ENCODE measurements at regions not wholly inside any gene's neighbourhood (a gene's known extent, or its start where the extent isn't known, plus 50 kb on each side); places are given as distances from the start of the nearest gene placed in this dataset.

DNA sequence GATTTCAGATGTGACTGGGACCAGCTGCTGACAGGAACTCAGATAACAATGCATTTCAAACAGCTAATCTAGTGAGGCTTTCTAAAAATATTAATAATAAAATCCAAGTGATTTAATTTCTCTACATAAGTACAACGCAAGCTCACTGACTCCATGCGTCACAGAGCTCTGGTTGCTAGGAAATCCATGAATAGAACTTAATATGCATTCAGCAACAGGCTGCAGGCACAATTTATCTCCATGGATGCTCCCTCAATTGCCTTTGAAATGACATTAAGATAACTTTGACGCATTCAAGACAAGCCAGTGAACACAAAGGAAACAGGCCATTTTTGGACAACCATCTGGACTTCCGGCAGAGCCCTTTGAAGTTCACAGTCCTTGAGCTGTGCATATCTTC lies 118.7 kb upstream of the COL1A2 start:
- no peak overlapping the region for H3K4me3 Mint-ChIP-seq
- Histone ChIP-seq H2AFZ (no peak overlapping the region), H3K27me3 (ENCODE audit: insufficient read depth) (no peaks in the 10 kb centered on the region), H3K79me2 (replicated peaks; ENCODE audit: insufficient read depth) (no peaks in the 10 kb centered on the region), H3F3A (replicated peaks; ENCODE audit: low read depth) (no peaks in the 10 kb centered on the region), H3K9me2 (ENCODE audit: insufficient read depth) (no peaks in the 10 kb centered on the region), H4K20me1 (replicated peaks; ENCODE audit: insufficient read depth) (no peaks in the 10 kb centered on the region), H3K4me3 (no peak overlapping the region), H3K27ac (ENCODE audit: low read depth) (no peak overlapping the region), H3K4me2 (no peak overlapping the region), H3K4me1 (ENCODE audit: insufficient read depth) (no peaks in the 10 kb centered on the region), H3K36me3 (ENCODE audit: insufficient read depth) (no peaks in the 10 kb centered on the region)
- H3K9me3 Mint-ChIP-seq: no peaks in the 10 kb centered on the region
- ATAC-seq (no peak), DNase-seq (ENCODE audit: low spot score) (no peak)
- H3K27ac Mint-ChIP-seq: no peak overlapping the region
- H3K36me3 Mint-ChIP-seq (ENCODE audit: low read depth): no peaks in the 10 kb centered on the region
- TF ChIP-seq ZNF331 (CRISPR knock-in tag; IDR thresholded peaks at IDR 0.05; ENCODE audit: low read depth) (no peak), NANOG (IDR thresholded peaks at IDR 0.05; ENCODE audit: borderline replicate concordance) (no peak), STAT1 (IDR thresholded peaks at IDR 0.05; ENCODE audit: unreplicated experiment) (no peak), POLR2AphosphoS5 (IDR thresholded peaks at IDR 0.05; ENCODE audit: low read depth) (no peak), CREB1 (CRISPR knock-in tag; IDR thresholded peaks at IDR 0.05; ENCODE audit: low read depth) (no peak), JUNB (IDR thresholded peaks at IDR 0.05; ENCODE audit: unreplicated experiment) (no peak), EZH2 (IDR thresholded peaks at IDR 0.05; ENCODE audit: low read depth, unreplicated experiment) (no peak)
- TF ChIP-seq, protein P1, sequence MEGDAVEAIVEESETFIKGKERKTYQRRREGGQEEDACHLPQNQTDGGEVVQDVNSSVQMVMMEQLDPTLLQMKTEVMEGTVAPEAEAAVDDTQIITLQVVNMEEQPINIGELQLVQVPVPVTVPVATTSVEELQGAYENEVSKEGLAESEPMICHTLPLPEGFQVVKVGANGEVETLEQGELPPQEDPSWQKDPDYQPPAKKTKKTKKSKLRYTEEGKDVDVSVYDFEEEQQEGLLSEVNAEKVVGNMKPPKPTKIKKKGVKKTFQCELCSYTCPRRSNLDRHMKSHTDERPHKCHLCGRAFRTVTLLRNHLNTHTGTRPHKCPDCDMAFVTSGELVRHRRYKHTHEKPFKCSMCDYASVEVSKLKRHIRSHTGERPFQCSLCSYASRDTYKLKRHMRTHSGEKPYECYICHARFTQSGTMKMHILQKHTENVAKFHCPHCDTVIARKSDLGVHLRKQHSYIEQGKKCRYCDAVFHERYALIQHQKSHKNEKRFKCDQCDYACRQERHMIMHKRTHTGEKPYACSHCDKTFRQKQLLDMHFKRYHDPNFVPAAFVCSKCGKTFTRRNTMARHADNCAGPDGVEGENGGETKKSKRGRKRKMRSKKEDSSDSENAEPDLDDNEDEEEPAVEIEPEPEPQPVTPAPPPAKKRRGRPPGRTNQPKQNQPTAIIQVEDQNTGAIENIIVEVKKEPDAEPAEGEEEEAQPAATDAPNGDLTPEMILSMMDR (conservative IDR thresholded peaks at IDR 0.05; ENCODE audit: low read depth in 2 of 2): no peak
- TF ChIP-seq, protein P2, sequence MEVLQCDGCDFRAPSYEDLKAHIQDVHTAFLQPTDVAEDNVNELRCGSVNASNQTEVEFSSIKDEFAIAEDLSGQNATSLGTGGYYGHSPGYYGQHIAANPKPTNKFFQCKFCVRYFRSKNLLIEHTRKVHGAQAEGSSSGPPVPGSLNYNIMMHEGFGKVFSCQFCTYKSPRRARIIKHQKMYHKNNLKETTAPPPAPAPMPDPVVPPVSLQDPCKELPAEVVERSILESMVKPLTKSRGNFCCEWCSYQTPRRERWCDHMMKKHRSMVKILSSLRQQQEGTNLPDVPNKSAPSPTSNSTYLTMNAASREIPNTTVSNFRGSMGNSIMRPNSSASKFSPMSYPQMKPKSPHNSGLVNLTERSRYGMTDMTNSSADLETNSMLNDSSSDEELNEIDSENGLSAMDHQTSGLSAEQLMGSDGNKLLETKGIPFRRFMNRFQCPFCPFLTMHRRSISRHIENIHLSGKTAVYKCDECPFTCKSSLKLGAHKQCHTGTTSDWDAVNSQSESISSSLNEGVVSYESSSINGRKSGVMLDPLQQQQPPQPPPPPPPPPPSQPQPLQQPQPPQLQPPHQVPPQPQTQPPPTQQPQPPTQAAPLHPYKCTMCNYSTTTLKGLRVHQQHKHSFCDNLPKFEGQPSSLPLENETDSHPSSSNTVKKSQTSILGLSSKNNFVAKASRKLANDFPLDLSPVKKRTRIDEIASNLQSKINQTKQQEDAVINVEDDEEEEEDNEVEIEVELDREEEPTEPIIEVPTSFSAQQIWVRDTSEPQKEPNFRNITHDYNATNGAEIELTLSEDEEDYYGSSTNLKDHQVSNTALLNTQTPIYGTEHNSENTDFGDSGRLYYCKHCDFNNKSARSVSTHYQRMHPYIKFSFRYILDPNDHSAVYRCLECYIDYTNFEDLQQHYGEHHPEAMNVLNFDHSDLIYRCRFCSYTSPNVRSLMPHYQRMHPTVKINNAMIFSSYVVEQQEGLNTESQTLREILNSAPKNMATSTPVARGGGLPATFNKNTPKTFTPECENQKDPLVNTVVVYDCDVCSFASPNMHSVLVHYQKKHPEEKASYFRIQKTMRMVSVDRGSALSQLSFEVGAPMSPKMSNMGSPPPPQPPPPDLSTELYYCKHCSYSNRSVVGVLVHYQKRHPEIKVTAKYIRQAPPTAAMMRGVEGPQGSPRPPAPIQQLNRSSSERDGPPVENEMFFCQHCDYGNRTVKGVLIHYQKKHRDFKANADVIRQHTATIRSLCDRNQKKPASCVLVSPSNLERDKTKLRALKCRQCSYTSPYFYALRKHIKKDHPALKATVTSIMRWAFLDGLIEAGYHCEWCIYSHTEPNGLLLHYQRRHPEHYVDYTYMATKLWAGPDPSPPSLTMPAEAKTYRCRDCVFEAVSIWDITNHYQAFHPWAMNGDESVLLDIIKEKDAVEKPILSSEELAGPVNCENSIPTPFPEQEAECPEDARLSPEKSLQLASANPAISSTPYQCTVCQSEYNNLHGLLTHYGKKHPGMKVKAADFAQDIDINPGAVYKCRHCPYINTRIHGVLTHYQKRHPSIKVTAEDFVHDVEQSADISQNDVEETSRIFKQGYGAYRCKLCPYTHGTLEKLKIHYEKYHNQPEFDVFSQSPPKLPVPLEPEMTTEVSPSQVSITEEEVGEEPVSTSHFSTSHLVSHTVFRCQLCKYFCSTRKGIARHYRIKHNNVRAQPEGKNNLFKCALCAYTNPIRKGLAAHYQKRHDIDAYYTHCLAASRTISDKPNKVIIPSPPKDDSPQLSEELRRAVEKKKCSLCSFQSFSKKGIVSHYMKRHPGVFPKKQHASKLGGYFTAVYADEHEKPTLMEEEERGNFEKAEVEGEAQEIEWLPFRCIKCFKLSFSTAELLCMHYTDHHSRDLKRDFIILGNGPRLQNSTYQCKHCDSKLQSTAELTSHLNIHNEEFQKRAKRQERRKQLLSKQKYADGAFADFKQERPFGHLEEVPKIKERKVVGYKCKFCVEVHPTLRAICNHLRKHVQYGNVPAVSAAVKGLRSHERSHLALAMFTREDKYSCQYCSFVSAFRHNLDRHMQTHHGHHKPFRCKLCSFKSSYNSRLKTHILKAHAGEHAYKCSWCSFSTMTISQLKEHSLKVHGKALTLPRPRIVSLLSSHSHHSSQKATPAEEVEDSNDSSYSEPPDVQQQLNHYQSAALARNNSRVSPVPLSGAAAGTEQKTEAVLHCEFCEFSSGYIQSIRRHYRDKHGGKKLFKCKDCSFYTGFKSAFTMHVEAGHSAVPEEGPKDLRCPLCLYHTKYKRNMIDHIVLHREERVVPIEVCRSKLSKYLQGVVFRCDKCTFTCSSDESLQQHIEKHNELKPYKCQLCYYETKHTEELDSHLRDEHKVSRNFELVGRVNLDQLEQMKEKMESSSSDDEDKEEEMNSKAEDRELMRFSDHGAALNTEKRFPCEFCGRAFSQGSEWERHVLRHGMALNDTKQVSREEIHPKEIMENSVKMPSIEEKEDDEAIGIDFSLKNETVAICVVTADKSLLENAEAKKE (CRISPR knock-in tag; IDR thresholded peaks at IDR 0.05): no peak
- H3K27me3 Mint-ChIP-seq (ENCODE audit: insufficient read depth, low read depth, poor library complexity): no peaks in the 10 kb centered on the region
- H3K4me1 Mint-ChIP-seq: no peaks in the 10 kb centered on the region
